WTC11 (cell line): ENCODE measurements at regions not wholly inside any gene's neighbourhood (a gene's known extent, or its start where the extent isn't known, plus 50 kb on each side); places are given as distances from the start of the nearest gene placed in this dataset.
A peak's percentile ranks its signal among the peaks of the same experiment; 100 is the strongest.

Experiments used
- ATAC-seq: fragments of 200-7000 bp; cut with Tn5 transposase; 2 replicates; pipeline ENCODE4 v1.10.0; 2021; ENCODE audit warnings: mild to moderate bottlenecking, moderate library complexity
- CTCF ChIA-PET: fragments of 300-600 bp; sonication (Branson Sonifier 250); formaldehyde crosslinking; loops from one replicate; lab custom pipeline; 2021; ENCODE audit warnings: antibody characterized with exemption; lab: Charles Lee
- POLR2A ChIA-PET: fragments of 350-600 bp; sonication (Branson Sonifier 250); formaldehyde crosslinking; loops from one replicate; lab custom pipeline; 2021; ENCODE audit warnings: antibody characterized with exemption; lab: Charles Lee
- DNase-seq: peaks from one replicate; pipeline ENCODE4 v3.0.0; 2021; ENCODE audit warnings: low spot score
- H3K27ac Mint-ChIP-seq: 2 replicates; pipeline ENCODE4 v1.8.0; 2021; ENCODE audit warnings: mixed read lengths
- H3K27me3 Mint-ChIP-seq: 2 replicates; pipeline ENCODE4 v1.8.0; 2021; ENCODE audit warnings: low read depth, mild to moderate bottlenecking, moderate library complexity, mixed read lengths
- H3K36me3 Mint-ChIP-seq: 2 replicates; pipeline ENCODE4 v1.8.0; 2021; ENCODE audit warnings: mixed read lengths
- H3K4me1 Mint-ChIP-seq: 2 replicates; pipeline ENCODE4 v1.8.0; 2022; ENCODE audit warnings: mixed read lengths
- H3K4me3 Mint-ChIP-seq: 2 replicates; pipeline ENCODE4 v1.8.0; 2021; ENCODE audit warnings: mild to moderate bottlenecking, moderate library complexity, mixed read lengths
- H3K9me3 Mint-ChIP-seq: 2 replicates; pipeline ENCODE4 v1.8.0; 2021; ENCODE audit warnings: mixed read lengths
- CREB1 ChIP-seq: sonication (generic); formaldehyde crosslinking; IDR thresholded peaks from 2 replicates; pipeline ENCODE4 v1.8.0; 2023; ENCODE audit warnings: mild to moderate bottlenecking, missing genetic modification reagents
- ESRRA ChIP-seq: sonication (generic); formaldehyde crosslinking; IDR thresholded peaks from 2 replicates; pipeline ENCODE4 v1.8.1; 2022; ENCODE audit warnings: mild to moderate bottlenecking, missing genetic modification reagents, borderline replicate concordance
- ETV6 ChIP-seq: sonication (generic); formaldehyde crosslinking; IDR thresholded peaks from 2 replicates; pipeline ENCODE4 v1.8.1; 2022; ENCODE audit warnings: mild to moderate bottlenecking, missing genetic modification reagents
- GRHL2 ChIP-seq: fragments of 250-450 bp; sonication (Bioruptor Pico); IDR thresholded peaks from 2 replicates; pipeline ENCODE4 v1.8.0; 2022; ENCODE audit warnings: mild to moderate bottlenecking, moderate library complexity; ENCODE audit not compliant: insufficient replicate concordance, severe bottlenecking
- GTF2I ChIP-seq: fragments of 250-450 bp; sonication (Bioruptor Pico); conservative IDR thresholded peaks from 2 replicates; pipeline ENCODE4 v1.4.0; 2021; ENCODE audit warnings: mild to moderate bottlenecking
- MLX ChIP-seq: sonication (generic); formaldehyde crosslinking; IDR thresholded peaks from 2 replicates; pipeline ENCODE4 v1.8.1; 2023; ENCODE audit warnings: mild to moderate bottlenecking, missing genetic modification reagents, moderate library complexity
- MYBL2 ChIP-seq: sonication (generic); formaldehyde crosslinking; IDR thresholded peaks from 2 replicates; pipeline ENCODE4 v1.8.1; 2023; ENCODE audit warnings: mild to moderate bottlenecking, moderate library complexity, missing genetic modification reagents
- NFE2L1 ChIP-seq: sonication (generic); formaldehyde crosslinking; IDR thresholded peaks from 2 replicates; pipeline ENCODE4 v1.8.1; 2023; ENCODE audit warnings: missing genetic modification reagents
- NR1H2 ChIP-seq: sonication (generic); formaldehyde crosslinking; IDR thresholded peaks from 2 replicates; pipeline ENCODE4 v1.9.0; 2021; ENCODE audit warnings: mild to moderate bottlenecking, moderate library complexity, missing genetic modification reagents
- SMAD3 ChIP-seq: sonication (generic); formaldehyde crosslinking; IDR thresholded peaks from 2 replicates; pipeline ENCODE4 v1.8.0; 2022; ENCODE audit warnings: missing genetic modification reagents, mild to moderate bottlenecking, borderline replicate concordance
- SP1 ChIP-seq: sonication (generic); formaldehyde crosslinking; conservative IDR thresholded peaks from 2 replicates; pipeline ENCODE4 v1.8.1; 2022; ENCODE audit warnings: missing genetic modification reagents
- TEAD4 ChIP-seq: sonication (generic); formaldehyde crosslinking; IDR thresholded peaks from 2 replicates; pipeline ENCODE4 v1.8.0; 2022; ENCODE audit warnings: mild to moderate bottlenecking, missing genetic modification reagents
- USF2 ChIP-seq: sonication (generic); formaldehyde crosslinking; IDR thresholded peaks from 2 replicates; pipeline ENCODE4 v1.8.1; 2023; ENCODE audit warnings: mild to moderate bottlenecking, missing genetic modification reagents, moderate library complexity
- ZNF121 ChIP-seq: sonication (generic); formaldehyde crosslinking; IDR thresholded peaks from 2 replicates; pipeline ENCODE4 v1.8.0; 2023; ENCODE audit warnings: missing genetic modification reagents
- ZNF423 ChIP-seq: fragments of 250-450 bp; sonication (Bioruptor Pico); IDR thresholded peaks from 2 replicates; pipeline ENCODE4 v2.1.2; 2022; ENCODE audit warnings: mild to moderate bottlenecking, moderate library complexity
- ZNF425 ChIP-seq: fragments of 250-450 bp; sonication (Bioruptor Pico); conservative IDR thresholded peaks from 2 replicates; pipeline ENCODE4 v1.9.0; 2021; ENCODE audit warnings: mild to moderate bottlenecking
- TF ChIP-seq, protein P1 (sequence below): sonication (generic); formaldehyde crosslinking; IDR thresholded peaks from 2 replicates; pipeline ENCODE4 v1.8.1; 2023; ENCODE audit warnings: mild to moderate bottlenecking, moderate library complexity, missing genetic modification reagents
- TF ChIP-seq, protein P2 (sequence below): fragments of 250-450 bp; sonication (Bioruptor Pico); IDR thresholded peaks from 2 replicates; pipeline ENCODE4 v2.1.2; 2022; ENCODE audit warnings: mild to moderate bottlenecking, moderate library complexity
- TF ChIP-seq, protein P3 (sequence below): sonication (generic); formaldehyde crosslinking; IDR thresholded peaks from 2 replicates; pipeline ENCODE4 v1.8.1; 2022; ENCODE audit warnings: low read depth, mild to moderate bottlenecking, moderate library complexity, missing genetic modification reagents, borderline replicate concordance
- TF ChIP-seq, protein P4 (sequence below): fragments of 250-450 bp; sonication (Bioruptor Pico); IDR thresholded peaks from 2 replicates; pipeline ENCODE4 v1.9.0; 2021; ENCODE audit warnings: mild to moderate bottlenecking

GRCh38 chrX:39802354-39802753 is 295.4 kb downstream of the BCOR start:
- Mint-ChIP-seq H3K27me3 (no peaks in the 10 kb centered on the region; the same call in 1 of the 2 replicates), H3K4me3 (no peak overlapping the region), H3K9me3 (no peaks in the 10 kb centered on the region; the same call in 1 of the 2 replicates), H3K27ac (peak overlapping the region; percentile 41; the same call in 1 of the 2 replicates), H3K36me3 (no peaks in the 10 kb centered on the region), H3K4me1 (peaks cover 11% of the 10 kb centered on the region)
- ChIA-PET POLR2A (no interaction called here), CTCF (interaction anchor here (0.8 kb wide), 1 partner anchor 12 kb away, joined by 3 read pairs; no protein-coding TSS in a partner anchor)
- DNase-seq (no peak), ATAC-seq (peak; percentile 71)
- TF ChIP-seq ZNF121 (CRISPR knock-in tag) (no peak), NFE2L1 (no peak), SMAD3 (no peak), TEAD4 (CRISPR knock-in tag) (no peak), GTF2I (CRISPR knock-in tag) (no peak), MLX (CRISPR knock-in tag) (no peak), MYBL2 (CRISPR knock-in tag) (no peak), ETV6 (CRISPR knock-in tag) (no peak), NR1H2 (no peak), GRHL2 (CRISPR knock-in tag) (no peak), SP1 (CRISPR knock-in tag) (no peak), USF2 (no peak)
- TF ChIP-seq, protein P1, sequence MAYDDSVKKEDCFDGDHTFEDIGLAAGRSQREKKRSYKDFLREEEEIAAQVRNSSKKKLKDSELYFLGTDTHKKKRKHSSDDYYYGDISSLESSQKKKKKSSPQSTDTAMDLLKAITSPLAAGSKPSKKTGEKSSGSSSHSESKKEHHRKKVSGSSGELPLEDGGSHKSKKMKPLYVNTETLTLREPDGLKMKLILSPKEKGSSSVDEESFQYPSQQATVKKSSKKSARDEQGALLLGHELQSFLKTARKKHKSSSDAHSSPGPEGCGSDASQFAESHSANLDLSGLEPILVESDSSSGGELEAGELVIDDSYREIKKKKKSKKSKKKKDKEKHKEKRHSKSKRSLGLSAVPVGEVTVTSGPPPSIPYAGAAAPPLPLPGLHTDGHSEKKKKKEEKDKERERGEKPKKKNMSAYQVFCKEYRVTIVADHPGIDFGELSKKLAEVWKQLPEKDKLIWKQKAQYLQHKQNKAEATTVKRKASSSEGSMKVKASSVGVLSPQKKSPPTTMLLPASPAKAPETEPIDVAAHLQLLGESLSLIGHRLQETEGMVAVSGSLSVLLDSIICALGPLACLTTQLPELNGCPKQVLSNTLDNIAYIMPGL (CRISPR knock-in tag) = no peak
- TF ChIP-seq, protein P2, sequence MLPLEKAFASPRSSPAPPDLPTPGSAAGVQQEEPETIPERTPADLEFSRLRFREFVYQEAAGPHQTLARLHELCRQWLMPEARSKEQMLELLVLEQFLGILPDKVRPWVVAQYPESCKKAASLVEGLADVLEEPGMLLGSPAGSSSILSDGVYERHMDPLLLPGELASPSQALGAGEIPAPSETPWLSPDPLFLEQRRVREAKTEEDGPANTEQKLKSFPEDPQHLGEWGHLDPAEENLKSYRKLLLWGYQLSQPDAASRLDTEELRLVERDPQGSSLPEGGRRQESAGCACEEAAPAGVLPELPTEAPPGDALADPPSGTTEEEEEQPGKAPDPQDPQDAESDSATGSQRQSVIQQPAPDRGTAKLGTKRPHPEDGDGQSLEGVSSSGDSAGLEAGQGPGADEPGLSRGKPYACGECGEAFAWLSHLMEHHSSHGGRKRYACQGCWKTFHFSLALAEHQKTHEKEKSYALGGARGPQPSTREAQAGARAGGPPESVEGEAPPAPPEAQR = no peak
- TF ChIP-seq, protein P3, sequence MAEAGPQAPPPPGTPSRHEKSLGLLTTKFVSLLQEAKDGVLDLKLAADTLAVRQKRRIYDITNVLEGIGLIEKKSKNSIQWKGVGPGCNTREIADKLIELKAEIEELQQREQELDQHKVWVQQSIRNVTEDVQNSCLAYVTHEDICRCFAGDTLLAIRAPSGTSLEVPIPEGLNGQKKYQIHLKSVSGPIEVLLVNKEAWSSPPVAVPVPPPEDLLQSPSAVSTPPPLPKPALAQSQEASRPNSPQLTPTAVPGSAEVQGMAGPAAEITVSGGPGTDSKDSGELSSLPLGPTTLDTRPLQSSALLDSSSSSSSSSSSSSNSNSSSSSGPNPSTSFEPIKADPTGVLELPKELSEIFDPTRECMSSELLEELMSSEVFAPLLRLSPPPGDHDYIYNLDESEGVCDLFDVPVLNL = no peak

- DNase-seq = no peak
- no peak for ATAC-seq
- H3K27me3 Mint-ChIP-seq = no peaks in the 10 kb centered on the region; the same call in 1 of the 2 replicates
- H3K9me3 Mint-ChIP-seq = no peaks in the 10 kb centered on the region; the same call in 1 of the 2 replicates
- TF ChIP-seq, protein P4, sequence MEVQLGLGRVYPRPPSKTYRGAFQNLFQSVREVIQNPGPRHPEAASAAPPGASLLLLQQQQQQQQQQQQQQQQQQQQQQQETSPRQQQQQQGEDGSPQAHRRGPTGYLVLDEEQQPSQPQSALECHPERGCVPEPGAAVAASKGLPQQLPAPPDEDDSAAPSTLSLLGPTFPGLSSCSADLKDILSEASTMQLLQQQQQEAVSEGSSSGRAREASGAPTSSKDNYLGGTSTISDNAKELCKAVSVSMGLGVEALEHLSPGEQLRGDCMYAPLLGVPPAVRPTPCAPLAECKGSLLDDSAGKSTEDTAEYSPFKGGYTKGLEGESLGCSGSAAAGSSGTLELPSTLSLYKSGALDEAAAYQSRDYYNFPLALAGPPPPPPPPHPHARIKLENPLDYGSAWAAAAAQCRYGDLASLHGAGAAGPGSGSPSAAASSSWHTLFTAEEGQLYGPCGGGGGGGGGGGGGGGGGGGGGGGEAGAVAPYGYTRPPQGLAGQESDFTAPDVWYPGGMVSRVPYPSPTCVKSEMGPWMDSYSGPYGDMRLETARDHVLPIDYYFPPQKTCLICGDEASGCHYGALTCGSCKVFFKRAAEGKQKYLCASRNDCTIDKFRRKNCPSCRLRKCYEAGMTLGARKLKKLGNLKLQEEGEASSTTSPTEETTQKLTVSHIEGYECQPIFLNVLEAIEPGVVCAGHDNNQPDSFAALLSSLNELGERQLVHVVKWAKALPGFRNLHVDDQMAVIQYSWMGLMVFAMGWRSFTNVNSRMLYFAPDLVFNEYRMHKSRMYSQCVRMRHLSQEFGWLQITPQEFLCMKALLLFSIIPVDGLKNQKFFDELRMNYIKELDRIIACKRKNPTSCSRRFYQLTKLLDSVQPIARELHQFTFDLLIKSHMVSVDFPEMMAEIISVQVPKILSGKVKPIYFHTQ (CRISPR knock-in tag) = no peak
- TF ChIP-seq ZNF423 (CRISPR knock-in tag) = no peak
- no peak for TF ChIP-seq ESRRA
- TF ChIP-seq ZNF425 (CRISPR knock-in tag) = no peak
- TF ChIP-seq CREB1 = no peak
- no peak overlapping the region for H3K4me3 Mint-ChIP-seq
- no peaks in the 10 kb centered on the region for H3K36me3 Mint-ChIP-seq
- POLR2A ChIA-PET = no interaction called here
- H3K4me1 Mint-ChIP-seq = peaks cover 13% of the 10 kb centered on the region
- peak overlapping the region; percentile 41; the same call in 1 of the 2 replicates for H3K27ac Mint-ChIP-seq
- CTCF ChIA-PET = no interaction called here
Measured at GRCh38 chrX:39802908-39803307, 294.9 kb downstream of the BCOR start.
